Stimulated activated memory B cell treated with anti-CD40 and anti-IgM and Interleukin-4, amounts not matched to agents 10 μg/mL and 1 μg/mL and 100 μg/mL, for 72 hours (primary cell): ENCODE measurements at regions not wholly inside any gene's neighbourhood (a gene's known extent, or its start where the extent isn't known, plus 50 kb on each side); places are given as distances from the start of the nearest gene placed in this dataset.

Source experiments
- ATAC-seq: fragments of 150-1000 bp; cut with Tn5 transposase; 2 replicates; pipeline ENCODE4 v1.10.0; 2021
- H3K27ac Mint-ChIP-seq: one replicate; pipeline ENCODE4 v1.8.0; 2022; ENCODE audit warnings: mild to moderate bottlenecking, mixed read lengths
- H3K27me3 Mint-ChIP-seq: one replicate; pipeline ENCODE4 v1.8.0; 2022; ENCODE audit warnings: mixed read lengths
- H3K36me3 Mint-ChIP-seq: one replicate; pipeline ENCODE4 v1.8.0; 2022; ENCODE audit warnings: mixed read lengths
- H3K4me1 Mint-ChIP-seq: one replicate; pipeline ENCODE4 v1.8.0; 2022; ENCODE audit warnings: mixed read lengths
- H3K4me3 Mint-ChIP-seq: one replicate; pipeline ENCODE4 v1.8.0; 2022; ENCODE audit warnings: mild to moderate bottlenecking, moderate library complexity, mixed read lengths
- H3K9me3 Mint-ChIP-seq: one replicate; pipeline ENCODE4 v1.8.0; 2022; ENCODE audit warnings: mixed read lengths

GRCh38 chr22:33116841-33117547 is 58.8 kb upstream of the SYN3 start:
- no peaks in the 10 kb centered on the region for H3K27me3 Mint-ChIP-seq
- H3K36me3 Mint-ChIP-seq, result no peaks in the 10 kb centered on the region
- no peak overlapping the region for H3K4me3 Mint-ChIP-seq
- peaks cover 9% of the 10 kb centered on the region for H3K4me1 Mint-ChIP-seq
- H3K9me3 Mint-ChIP-seq, result no peaks in the 10 kb centered on the region
- no peak for ATAC-seq
- no peak overlapping the region for H3K27ac Mint-ChIP-seq

- Mint-ChIP-seq H3K36me3 (no peaks in the 10 kb centered on the region), H3K27me3 (no peaks in the 10 kb centered on the region), H3K27ac (no peak overlapping the region), H3K4me3 (no peak overlapping the region), H3K9me3 (no peaks in the 10 kb centered on the region), H3K4me1 (peaks cover 9% of the 10 kb centered on the region)
- ATAC-seq, result no peak
Observed at GRCh38 chr22:33114565-33114964, 56.4 kb upstream of the SYN3 start.

GRCh38 chr22:33112580-33112979 is 54.4 kb upstream of the SYN3 start:
- Mint-ChIP-seq H3K4me3 (no peak overlapping the region), H3K4me1 (peaks cover 9% of the 10 kb centered on the region), H3K27ac (no peak overlapping the region), H3K27me3 (no peaks in the 10 kb centered on the region), H3K36me3 (no peaks in the 10 kb centered on the region), H3K9me3 (no peaks in the 10 kb centered on the region)
- ATAC-seq, result no peak

GRCh38 chr22:33111491-33111890 is 53.3 kb upstream of the SYN3 start:
- H3K36me3 Mint-ChIP-seq, result no peaks in the 10 kb centered on the region
- no peaks in the 10 kb centered on the region for H3K9me3 Mint-ChIP-seq

GRCh38 chr22:33110562-33111163 is 52.5 kb upstream of the SYN3 start:
- Mint-ChIP-seq H3K9me3 (no peaks in the 10 kb centered on the region), H3K4me3 (no peak overlapping the region), H3K4me1 (peaks cover 9% of the 10 kb centered on the region), H3K27me3 (peaks cover under 1% of the 10 kb centered on the region), H3K36me3 (no peaks in the 10 kb centered on the region), H3K27ac (no peak overlapping the region)
- no peak for ATAC-seq

More at GRCh38 chr22:33111491-33111890, 53.3 kb upstream of the SYN3 start:
- ATAC-seq, result no peak
- H3K4me3 Mint-ChIP-seq, result no peak overlapping the region
- H3K27ac Mint-ChIP-seq, result no peak overlapping the region
- H3K27me3 Mint-ChIP-seq, result no peaks in the 10 kb centered on the region
- peaks cover 9% of the 10 kb centered on the region for H3K4me1 Mint-ChIP-seq

GRCh38 chr22:33109514-33110430 is 51.6 kb upstream of the SYN3 start:
- ATAC-seq, result no peak
- H3K4me1 Mint-ChIP-seq, result peaks cover 9% of the 10 kb centered on the region
- H3K36me3 Mint-ChIP-seq, result no peaks in the 10 kb centered on the region
- no peak overlapping the region for H3K27ac Mint-ChIP-seq
- H3K4me3 Mint-ChIP-seq, result no peak overlapping the region
- no peaks in the 10 kb centered on the region for H3K9me3 Mint-ChIP-seq
- peaks cover 9% of the 10 kb centered on the region for H3K27me3 Mint-ChIP-seq

- Mint-ChIP-seq H3K4me3 (no peak overlapping the region), H3K4me1 (peaks cover 9% of the 10 kb centered on the region), H3K9me3 (peaks cover 2% of the 10 kb centered on the region)
Observed at GRCh38 chr22:33108037-33108436, 49.9 kb upstream of the SYN3 start.

More at GRCh38 chr22:33108037-33108436, 49.9 kb upstream of the SYN3 start:
- Mint-ChIP-seq H3K36me3 (no peaks in the 10 kb centered on the region), H3K27me3 (peaks cover 9% of the 10 kb centered on the region), H3K27ac (no peak overlapping the region)
- ATAC-seq, result no peak
